Lower lobe of right lung (tissue), 2 donors: ENCODE measurements at regions not wholly inside any gene's neighbourhood (a gene's known extent, or its start where the extent isn't known, plus 50 kb on each side); places are given as distances from the start of the nearest gene placed in this dataset.

Experiments
- ATAC-seq, 2 donors: fragments of 200-7000 bp; cut with Tn5 transposase; one replicate each; pipeline ENCODE4 v1.9.1; 2020 to 2022; ENCODE audit warnings: mild to moderate bottlenecking in 2 of 2, moderate library complexity in 2 of 2
- DNase-seq: peaks from one replicate; pipeline ENCODE4 v3.0.0-alpha.2; 2020
- H3K27ac ChIP-seq: fragments of 200-600 bp; one replicate; pipeline ENCODE4 v1.8.0; 2022
- H3K27me3 ChIP-seq: fragments of 200-600 bp; one replicate; pipeline ENCODE4 v1.8.0; 2022; ENCODE audit warnings: low read depth
- H3K36me3 ChIP-seq: fragments of 200-600 bp; one replicate; pipeline ENCODE4 v1.8.0; 2022; ENCODE audit warnings: mild to moderate bottlenecking
- H3K4me1 ChIP-seq: fragments of 200-600 bp; one replicate; pipeline ENCODE4 v1.8.0; 2022
- H3K4me3 ChIP-seq: fragments of 200-600 bp; one replicate; pipeline ENCODE4 v1.8.0; 2022; ENCODE audit warnings: mild to moderate bottlenecking
- H3K9me3 ChIP-seq: fragments of 200-600 bp; one replicate; pipeline ENCODE4 v1.8.0; 2022
- intact Hi-C: fragments of 100-400 bp; cut with DNase I; formaldehyde crosslinking; loops from one replicate; pipeline ENCODE4 v1.11.0; 2022
- TF ChIP-seq, protein P1 (sequence below): fragments of 200-600 bp; IDR thresholded peaks from one replicate; pipeline ENCODE4 v1.8.0; 2022; ENCODE audit warnings: antibody characterized with exemption, mild to moderate bottlenecking
- donor health status: DM: no; HTN: yes; CAD: no; lungs with severe emphysema.

DNA sequence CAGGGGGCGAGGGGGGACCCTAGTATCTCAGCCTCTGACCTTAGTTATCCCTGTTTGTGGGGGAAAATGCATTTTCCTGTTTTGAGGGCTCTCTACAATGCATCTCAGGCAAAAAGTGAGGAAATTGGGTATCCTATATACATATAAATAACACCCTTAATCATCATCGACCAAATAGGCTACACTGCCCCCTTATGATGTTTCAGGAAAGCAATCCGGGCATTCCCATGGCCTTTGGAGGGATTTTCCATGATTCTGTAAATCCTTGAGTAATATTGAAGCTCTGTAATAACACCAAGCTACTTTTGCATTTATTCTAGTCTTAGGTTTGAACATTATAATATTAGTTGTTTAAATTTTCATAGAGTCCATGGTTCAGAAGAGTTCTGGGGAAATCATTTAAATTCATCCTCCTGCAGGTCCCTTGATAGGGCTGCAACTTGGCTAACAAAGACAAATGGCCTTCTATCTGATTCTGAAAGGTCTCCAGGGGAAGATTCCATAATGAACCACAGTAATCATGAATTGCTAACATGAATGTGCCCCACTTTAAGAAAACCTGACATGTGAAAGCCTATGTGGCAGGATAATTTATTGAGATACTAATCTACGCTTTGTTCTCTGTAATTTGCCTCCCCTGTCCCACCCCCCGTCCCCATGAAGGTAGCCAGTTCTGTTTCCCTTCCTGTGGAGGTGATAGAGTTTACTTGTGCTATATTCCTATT lies 91.5 kb upstream of the SCOC start:
- H3K27ac ChIP-seq: no peak overlapping the region
- no peaks in the 10 kb centered on the region for H3K27me3 ChIP-seq
- no peaks in the 10 kb centered on the region for H3K4me1 ChIP-seq
- intact Hi-C loops: no loop called here
- H3K9me3 ChIP-seq: no peaks in the 10 kb centered on the region
- no peak for DNase-seq
- TF ChIP-seq, protein P1, sequence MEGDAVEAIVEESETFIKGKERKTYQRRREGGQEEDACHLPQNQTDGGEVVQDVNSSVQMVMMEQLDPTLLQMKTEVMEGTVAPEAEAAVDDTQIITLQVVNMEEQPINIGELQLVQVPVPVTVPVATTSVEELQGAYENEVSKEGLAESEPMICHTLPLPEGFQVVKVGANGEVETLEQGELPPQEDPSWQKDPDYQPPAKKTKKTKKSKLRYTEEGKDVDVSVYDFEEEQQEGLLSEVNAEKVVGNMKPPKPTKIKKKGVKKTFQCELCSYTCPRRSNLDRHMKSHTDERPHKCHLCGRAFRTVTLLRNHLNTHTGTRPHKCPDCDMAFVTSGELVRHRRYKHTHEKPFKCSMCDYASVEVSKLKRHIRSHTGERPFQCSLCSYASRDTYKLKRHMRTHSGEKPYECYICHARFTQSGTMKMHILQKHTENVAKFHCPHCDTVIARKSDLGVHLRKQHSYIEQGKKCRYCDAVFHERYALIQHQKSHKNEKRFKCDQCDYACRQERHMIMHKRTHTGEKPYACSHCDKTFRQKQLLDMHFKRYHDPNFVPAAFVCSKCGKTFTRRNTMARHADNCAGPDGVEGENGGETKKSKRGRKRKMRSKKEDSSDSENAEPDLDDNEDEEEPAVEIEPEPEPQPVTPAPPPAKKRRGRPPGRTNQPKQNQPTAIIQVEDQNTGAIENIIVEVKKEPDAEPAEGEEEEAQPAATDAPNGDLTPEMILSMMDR: no peak
- H3K4me3 ChIP-seq: no peak overlapping the region
- no peak for ATAC-seq
- H3K36me3 ChIP-seq: no peaks in the 10 kb centered on the region

DNA sequence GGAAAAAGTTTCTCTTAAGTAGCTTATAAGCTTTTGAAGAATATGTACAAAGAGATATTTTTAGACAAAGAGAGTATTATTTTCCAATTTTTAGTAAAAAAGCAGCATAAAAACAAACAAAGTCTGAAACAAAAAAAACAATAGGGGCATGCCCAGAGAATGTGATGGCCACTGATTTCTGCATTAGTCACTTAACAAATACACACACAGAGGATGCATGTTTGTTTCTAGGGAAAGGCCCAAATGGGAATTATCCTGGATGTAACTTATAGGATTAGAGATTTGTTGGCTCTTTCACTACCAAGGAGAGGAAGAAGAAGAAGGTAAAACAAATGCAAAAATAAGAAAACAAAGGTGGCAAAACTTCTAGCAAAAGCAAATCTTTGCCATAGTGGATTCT lies 95.9 kb upstream of the SCOC start:
- Histone ChIP-seq H3K4me1 (no peaks in the 10 kb centered on the region), H3K27ac (no peak overlapping the region), H3K9me3 (no peaks in the 10 kb centered on the region), H3K4me3 (no peak overlapping the region), H3K27me3 (no peaks in the 10 kb centered on the region), H3K36me3 (no peaks in the 10 kb centered on the region)
- TF ChIP-seq, protein P1: no peak
- intact Hi-C loops: no loop called here
- ATAC-seq (no peak), DNase-seq (no peak)

DNA sequence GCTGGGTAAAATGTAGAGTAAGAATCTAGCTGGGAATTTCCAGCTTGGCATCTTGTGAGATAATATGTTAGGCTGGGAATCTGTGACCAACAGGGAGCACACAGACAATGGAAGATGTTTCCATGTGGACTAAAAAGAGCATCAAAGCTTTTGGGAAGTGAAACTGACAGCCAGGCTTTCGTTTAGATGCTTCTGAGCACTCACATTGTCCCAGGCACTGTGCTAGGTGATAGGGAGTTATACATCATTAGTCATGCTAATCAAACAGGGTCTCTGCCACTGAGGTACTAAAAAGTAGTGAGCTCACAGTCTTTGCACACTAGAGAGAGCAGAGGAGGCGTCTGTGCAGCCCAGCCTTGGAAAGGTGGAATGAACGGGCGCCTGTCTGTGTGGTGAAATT lies 101.9 kb upstream of the SCOC start:
- H3K36me3 ChIP-seq: no peaks in the 10 kb centered on the region
- no peak overlapping the region for H3K27ac ChIP-seq
- H3K4me1 ChIP-seq: no peaks in the 10 kb centered on the region
- H3K9me3 ChIP-seq: no peaks in the 10 kb centered on the region
- no peak overlapping the region for H3K4me3 ChIP-seq
- H3K27me3 ChIP-seq: no peaks in the 10 kb centered on the region
- TF ChIP-seq, protein P1: no peak
- no peak for DNase-seq
- intact Hi-C loops: no loop called here
- ATAC-seq: no peak

- intact Hi-C loops: no loop called here
Measured at GRCh38 chr4:140269369-140269768, 104.1 kb upstream of the SCOC start.

GRCh38 chr4:140268186-140268841 lies 105.1 kb upstream of the SCOC start:
- Histone ChIP-seq H3K27ac (no peak overlapping the region), H3K9me3 (no peaks in the 10 kb centered on the region), H3K36me3 (no peaks in the 10 kb centered on the region), H3K4me1 (no peaks in the 10 kb centered on the region), H3K4me3 (no peak overlapping the region), H3K27me3 (no peaks in the 10 kb centered on the region)
- DNase-seq: no peak
- intact Hi-C loops: no loop called here
- ATAC-seq: no peak
- TF ChIP-seq, protein P1: no peak

More at GRCh38 chr4:140269369-140269768, 104.1 kb upstream of the SCOC start:
- Histone ChIP-seq H3K27me3 (no peaks in the 10 kb centered on the region), H3K27ac (no peak overlapping the region), H3K4me1 (no peaks in the 10 kb centered on the region), H3K4me3 (no peak overlapping the region), H3K36me3 (no peaks in the 10 kb centered on the region), H3K9me3 (no peaks in the 10 kb centered on the region)
- ATAC-seq (no peak), DNase-seq (no peak)
- TF ChIP-seq, protein P1: no peak
